ENCODE measurements at regions not wholly inside any gene's neighbourhood (a gene's known extent, or its start where the extent isn't known, plus 50 kb on each side); places are given as distances from the start of the nearest gene placed in this dataset.
"Not testable (repeated sequence)": the region's sequence is repeated elsewhere in the genome, so short reads cannot be mapped to it uniquely, and the experiment has no call there.

DNA sequence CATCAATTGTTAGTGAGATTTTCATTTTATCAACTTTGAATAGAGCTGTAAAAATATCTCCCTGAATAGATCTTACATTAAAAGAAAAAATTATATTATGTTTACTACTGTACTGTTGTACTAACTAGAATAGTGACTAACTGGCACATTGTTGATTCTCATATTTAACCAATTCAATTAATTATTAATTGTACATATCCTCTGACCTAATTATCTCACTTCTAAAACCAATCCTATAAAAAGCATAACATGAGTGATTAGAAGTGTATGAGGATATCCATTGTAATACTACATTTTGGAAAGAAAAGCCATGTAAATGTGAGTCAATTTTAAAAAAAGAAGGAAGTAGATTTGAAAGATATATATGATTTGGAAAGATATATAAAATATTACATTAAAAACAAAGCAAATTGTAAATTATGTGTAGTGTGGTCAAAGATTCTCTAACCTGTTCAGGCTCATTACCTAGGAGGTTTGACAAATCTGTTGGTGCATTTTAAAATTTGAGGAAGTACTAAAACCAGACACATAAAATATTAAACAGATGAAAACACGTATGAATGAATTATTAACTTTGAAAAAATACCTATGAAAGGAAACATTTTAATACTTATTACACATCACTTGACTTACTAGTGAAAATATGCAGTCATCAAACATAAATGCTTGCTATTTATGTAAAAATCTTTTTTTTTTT, 829.8 kb upstream of the SLC10A2 start:
- Histone ChIP-seq H3K4me1 (no peaks in the 10 kb centered on the region), H3K9ac (no peak overlapping the region), H3K36me3 (no peaks in the 10 kb centered on the region), H3K4me3 (no peak overlapping the region), H4K20me1 (no peaks in the 10 kb centered on the region), H3K27ac (no peak overlapping the region), H3K9me3 (no peaks in the 10 kb centered on the region), H3K27me3 (no peaks in the 10 kb centered on the region), H3K4me2 (no peak overlapping the region)
- TF ChIP-seq Cebpa-rat (IDR thresholded peaks at IDR 0.05), result no peak

DNA sequence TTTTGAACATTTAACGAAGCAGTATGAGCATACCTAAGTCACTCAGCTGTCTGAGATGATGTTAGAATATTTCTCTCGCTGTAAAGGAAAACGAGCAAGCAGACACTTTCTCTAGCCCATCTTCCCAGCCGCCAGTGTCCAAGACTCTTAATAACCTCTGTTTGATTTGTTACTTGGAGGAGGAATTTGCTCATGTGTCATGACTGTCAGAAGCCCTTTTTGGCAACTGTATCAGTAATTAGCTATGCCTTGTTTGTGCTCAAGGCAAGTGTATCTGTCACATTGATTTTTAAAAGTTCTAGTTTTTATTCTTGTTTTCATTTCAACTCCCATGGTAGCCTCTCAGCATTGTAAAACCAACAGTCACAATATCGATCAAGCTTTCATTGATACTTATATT, 828.4 kb upstream of the SLC10A2 start:
- Histone ChIP-seq H3K4me3 (no peak overlapping the region), H3K4me1 (no peaks in the 10 kb centered on the region), H3K9me3 (no peaks in the 10 kb centered on the region), H3K27ac (no peak overlapping the region), H3K9ac (no peak overlapping the region), H3K36me3 (no peaks in the 10 kb centered on the region), H3K27me3 (no peaks in the 10 kb centered on the region), H3K4me2 (no peak overlapping the region), H4K20me1 (no peaks in the 10 kb centered on the region)
- TF ChIP-seq Cebpa-rat (IDR thresholded peaks at IDR 0.05), result no peak

DNA sequence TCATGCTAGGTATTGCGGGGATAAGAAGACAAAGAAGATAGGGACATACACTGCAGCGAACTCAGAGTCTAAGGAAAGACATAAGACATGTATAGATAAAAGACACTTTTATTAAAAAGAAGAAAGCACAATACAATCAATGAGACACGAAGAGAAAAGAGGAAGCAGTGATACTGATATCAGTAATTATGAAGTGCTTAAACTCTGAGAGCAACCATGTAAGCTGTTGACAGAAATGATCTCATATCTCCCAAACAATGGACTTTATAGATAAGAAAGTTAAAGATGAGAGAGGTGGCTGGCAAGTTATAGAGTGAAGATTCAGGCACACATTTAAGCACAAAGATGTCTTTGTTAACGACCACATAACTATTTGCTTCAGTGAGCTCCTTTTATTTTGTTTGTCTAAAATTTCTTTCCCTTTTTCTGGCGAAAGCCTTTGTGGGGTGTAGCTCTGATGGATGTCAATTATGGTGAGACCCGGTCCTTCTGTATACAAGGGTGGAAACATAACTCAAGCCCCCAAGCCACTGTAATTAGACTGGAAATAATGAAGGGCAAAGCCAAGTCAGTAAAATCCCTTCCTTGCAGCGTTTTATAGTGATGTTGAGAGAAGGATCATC, 818.0 kb upstream of the SLC10A2 start:
- Histone ChIP-seq H3K4me1 (no peaks in the 10 kb centered on the region), H3K27ac (no peak overlapping the region), H4K20me1 (no peaks in the 10 kb centered on the region), H3K36me3 (no peaks in the 10 kb centered on the region), H3K9ac (no peak overlapping the region), H3K4me3 (no peak overlapping the region), H3K27me3 (no peaks in the 10 kb centered on the region), H3K4me2 (no peak overlapping the region), H3K9me3 (no peaks in the 10 kb centered on the region)
- no peak for TF ChIP-seq Cebpa-rat (IDR thresholded peaks at IDR 0.05)

DNA sequence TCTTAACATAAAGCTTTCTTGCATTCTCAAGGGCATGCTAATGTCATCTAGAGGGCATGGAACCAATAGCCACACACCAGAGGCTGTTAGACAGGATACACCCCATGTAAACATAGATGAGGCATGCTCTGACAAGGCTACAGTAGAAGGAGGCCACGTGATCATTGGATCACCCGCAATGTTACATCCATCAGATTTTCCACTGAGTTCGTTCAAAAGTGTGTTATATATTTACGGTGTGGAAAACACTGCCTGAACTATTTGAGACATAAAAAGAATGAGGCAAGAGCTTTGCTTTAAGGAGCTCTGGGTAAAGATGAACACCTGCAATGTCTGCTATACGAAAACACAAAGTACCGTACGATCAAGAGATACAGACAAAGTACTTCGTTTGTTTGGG, 817.5 kb upstream of the SLC10A2 start:
- H3K27me3 ChIP-seq, result no peaks in the 10 kb centered on the region
- H3K36me3 ChIP-seq, result no peaks in the 10 kb centered on the region
- no peaks in the 10 kb centered on the region for H3K4me1 ChIP-seq
- H3K9me3 ChIP-seq, result no peaks in the 10 kb centered on the region
- H3K4me2 ChIP-seq, result no peak overlapping the region
- TF ChIP-seq Cebpa-rat (IDR thresholded peaks at IDR 0.05), result no peak
- H3K4me3 ChIP-seq, result no peak overlapping the region
- H3K27ac ChIP-seq, result no peak overlapping the region
- H4K20me1 ChIP-seq, result no peaks in the 10 kb centered on the region
- H3K9ac ChIP-seq, result no peak overlapping the region

DNA sequence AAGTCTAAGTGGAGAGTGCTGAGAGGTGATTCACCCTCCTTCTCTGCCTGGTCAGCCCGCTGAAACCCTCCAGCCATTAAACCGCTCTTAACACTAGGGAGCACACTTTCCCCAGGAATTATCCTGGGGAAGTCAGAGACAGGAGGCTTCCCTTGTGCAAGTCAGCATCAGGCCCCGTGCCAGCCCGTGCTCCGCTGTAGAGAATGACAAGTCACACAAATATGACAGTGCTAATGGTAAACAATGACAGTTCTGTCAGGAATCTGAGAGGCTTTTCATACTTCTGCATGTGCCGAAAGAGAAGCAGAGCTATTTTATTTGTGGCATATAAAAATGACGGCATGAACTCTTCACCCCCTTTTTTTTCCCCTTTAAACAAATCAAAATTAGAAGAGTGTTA, 816.9 kb upstream of the SLC10A2 start:
- Histone ChIP-seq H3K4me2 (no peak overlapping the region), H3K36me3 (no peaks in the 10 kb centered on the region), H3K9me3 (no peaks in the 10 kb centered on the region), H3K4me3 (no peak overlapping the region), H3K4me1 (no peaks in the 10 kb centered on the region), H3K9ac (no peak overlapping the region), H3K27ac (no peak overlapping the region), H4K20me1 (no peaks in the 10 kb centered on the region), H3K27me3 (no peaks in the 10 kb centered on the region)
- TF ChIP-seq Cebpa-rat (IDR thresholded peaks at IDR 0.05), result no peak

DNA sequence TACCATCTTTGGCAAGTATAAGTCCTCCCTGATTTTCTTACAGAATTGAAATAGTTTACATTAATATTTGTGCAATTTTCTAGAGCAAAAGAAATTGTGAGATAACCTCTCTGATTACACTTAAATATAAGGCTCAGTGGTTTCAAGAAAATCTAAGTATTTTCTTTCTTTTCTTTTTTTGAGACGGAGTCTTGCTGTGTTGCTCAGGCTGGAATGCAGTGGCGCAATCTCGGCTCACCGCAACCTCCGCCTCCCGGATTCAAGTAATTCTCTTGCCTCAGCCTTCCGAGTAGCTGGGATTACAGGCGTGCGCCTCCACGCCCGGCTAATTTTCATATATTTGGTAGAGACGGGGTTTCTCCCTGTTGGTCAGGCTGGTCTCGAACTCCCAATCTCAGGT, 813.9 kb upstream of the SLC10A2 start:
- not testable (repeated sequence) for H3K9me3 ChIP-seq, H3K36me3 ChIP-seq, H3K27ac ChIP-seq

DNA sequence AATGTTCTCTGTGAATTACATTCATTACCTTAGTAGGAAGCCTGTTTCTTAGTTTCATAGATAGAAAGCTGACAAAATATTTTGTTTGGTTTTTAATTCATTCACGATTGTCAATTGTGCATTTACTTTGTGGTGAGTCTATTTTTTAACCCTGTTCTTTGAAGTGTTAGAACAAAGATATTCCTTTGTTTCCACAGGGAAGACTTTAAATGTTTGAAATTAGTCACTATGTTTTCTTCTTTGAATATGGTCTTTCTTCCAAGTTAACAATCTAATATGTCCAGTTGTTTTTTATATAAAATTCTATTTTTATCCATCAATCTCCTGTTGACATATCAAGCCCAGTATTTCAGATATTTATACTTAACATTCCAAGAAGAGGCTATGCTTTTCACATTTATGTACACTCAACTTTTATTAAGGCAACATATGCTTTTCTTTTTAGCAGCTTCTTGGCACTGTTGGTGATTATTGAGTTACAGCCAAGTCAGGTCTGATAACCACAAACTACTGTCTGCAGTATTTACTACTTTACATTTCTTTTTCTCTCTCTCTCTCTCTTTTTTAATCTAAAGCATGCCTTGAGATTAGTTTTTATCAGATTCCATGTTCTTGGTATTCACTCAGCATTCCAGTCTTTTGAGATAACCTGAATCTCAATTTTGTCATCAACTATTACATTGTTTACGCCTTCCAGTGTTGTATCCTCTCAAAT, 812.8 kb upstream of the SLC10A2 start:
- Histone ChIP-seq H3K9me3 (no peaks in the 10 kb centered on the region), H3K36me3 (no peaks in the 10 kb centered on the region)

More for the DNA sequence above, 813.9 kb upstream of the SLC10A2 start:
- H3K4me3 ChIP-seq, H4K20me1 ChIP-seq, H3K4me1 ChIP-seq, H3K9ac ChIP-seq, H3K4me2 ChIP-seq, H3K27me3 ChIP-seq: not testable (repeated sequence)

DNA sequence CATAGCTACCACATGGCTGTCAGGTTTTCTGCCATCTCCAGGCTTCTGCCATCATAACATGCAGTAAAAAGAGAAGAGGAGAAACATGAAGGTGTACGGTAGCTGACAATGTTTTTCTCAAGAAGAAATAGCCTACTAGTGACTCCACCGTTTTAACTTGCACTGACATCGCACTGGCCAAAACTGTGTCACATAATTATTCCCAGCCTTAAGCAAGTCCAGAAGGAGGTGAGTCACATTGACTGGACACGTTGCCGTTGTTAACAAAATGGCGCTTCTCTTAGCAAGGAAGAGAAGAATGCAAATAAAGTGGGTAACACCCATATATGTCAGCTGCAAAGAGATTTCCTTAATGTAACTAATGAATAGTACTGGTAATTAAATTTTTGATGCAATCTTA, 810.4 kb upstream of the SLC10A2 start:
- Histone ChIP-seq H3K4me2 (no peak overlapping the region), H3K9me3 (no peaks in the 10 kb centered on the region), H3K36me3 (no peaks in the 10 kb centered on the region), H3K27ac (no peak overlapping the region), H3K27me3 (no peaks in the 10 kb centered on the region), H3K4me3 (no peak overlapping the region), H4K20me1 (no peaks in the 10 kb centered on the region), H3K9ac (no peak overlapping the region), H3K4me1 (no peaks in the 10 kb centered on the region)
- TF ChIP-seq Cebpa-rat (IDR thresholded peaks at IDR 0.05), result no peak

More for the DNA sequence above, 812.8 kb upstream of the SLC10A2 start:
- Histone ChIP-seq H3K4me2 (no peak overlapping the region), H3K27ac (no peak overlapping the region), H3K9ac (no peak overlapping the region), H4K20me1 (no peaks in the 10 kb centered on the region), H3K4me3 (no peak overlapping the region), H3K27me3 (no peaks in the 10 kb centered on the region), H3K4me1 (no peaks in the 10 kb centered on the region)
- TF ChIP-seq Cebpa-rat (IDR thresholded peaks at IDR 0.05), result no peak

DNA sequence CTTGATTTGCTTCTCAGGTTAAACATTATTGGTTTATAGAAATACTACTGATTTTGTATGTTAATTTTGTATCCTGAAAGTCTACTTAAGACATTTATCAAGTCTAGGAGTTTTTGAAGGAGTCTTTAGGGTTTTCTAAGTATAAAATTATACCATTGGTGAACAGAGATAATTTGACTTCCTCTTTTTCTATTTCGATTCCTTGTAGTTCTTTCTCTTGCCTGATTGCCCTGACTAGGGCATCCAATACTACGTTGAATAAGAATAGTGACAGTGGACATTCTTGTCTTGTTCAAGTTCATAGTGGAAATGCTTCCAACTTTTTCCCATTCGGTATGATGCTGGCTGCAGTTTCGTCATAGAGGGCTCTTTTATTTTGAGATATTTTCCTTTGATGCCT, 807.5 kb upstream of the SLC10A2 start:
- Histone ChIP-seq H4K20me1 (no peaks in the 10 kb centered on the region), H3K4me1 (no peaks in the 10 kb centered on the region), H3K9ac (no peak overlapping the region), H3K9me3 (no peaks in the 10 kb centered on the region), H3K4me3 (no peak overlapping the region), H3K4me2 (no peak overlapping the region), H3K27me3 (no peaks in the 10 kb centered on the region), H3K27ac (no peak overlapping the region), H3K36me3 (no peaks in the 10 kb centered on the region)
- no peak for TF ChIP-seq Cebpa-rat (IDR thresholded peaks at IDR 0.05)

DNA sequence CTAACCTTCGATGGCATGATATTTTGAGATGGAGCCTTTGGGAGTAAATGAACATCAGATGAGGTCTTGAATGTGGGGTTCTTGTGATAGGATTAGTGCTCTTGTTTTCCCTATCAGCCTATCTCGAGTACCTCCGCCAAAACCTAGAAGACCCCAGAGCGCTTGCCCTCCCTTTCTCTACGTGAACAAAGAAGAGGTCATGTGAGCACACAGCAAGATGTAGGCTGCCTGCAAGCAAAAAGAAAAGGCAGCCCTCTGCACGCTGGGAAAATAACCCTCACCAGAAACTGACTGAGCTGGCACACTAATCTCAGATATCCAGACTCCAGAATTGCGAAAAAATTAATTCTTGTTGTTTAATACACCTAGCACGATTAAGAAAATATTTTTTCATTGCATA, 799.8 kb upstream of the SLC10A2 start:
- no peak overlapping the region for H3K4me3 ChIP-seq
- peaks cover 10% of the 10 kb centered on the region; the same call in 1 of the 2 replicates for H3K4me1 ChIP-seq
- no peak for TF ChIP-seq Cebpa-rat (IDR thresholded peaks at IDR 0.05)
- H3K9ac ChIP-seq, result no peak overlapping the region
- no peaks in the 10 kb centered on the region for H3K9me3 ChIP-seq
- no peaks in the 10 kb centered on the region for H4K20me1 ChIP-seq
- no peaks in the 10 kb centered on the region for H3K27me3 ChIP-seq
- H3K4me2 ChIP-seq, result no peak overlapping the region
- H3K27ac ChIP-seq, result no peak overlapping the region
- no peaks in the 10 kb centered on the region for H3K36me3 ChIP-seq
